ENCODE measurements at regions not wholly inside any gene's neighbourhood (a gene's known extent, or its start where the extent isn't known, plus 50 kb on each side); places are given as distances from the start of the nearest gene placed in this dataset.

DNA sequence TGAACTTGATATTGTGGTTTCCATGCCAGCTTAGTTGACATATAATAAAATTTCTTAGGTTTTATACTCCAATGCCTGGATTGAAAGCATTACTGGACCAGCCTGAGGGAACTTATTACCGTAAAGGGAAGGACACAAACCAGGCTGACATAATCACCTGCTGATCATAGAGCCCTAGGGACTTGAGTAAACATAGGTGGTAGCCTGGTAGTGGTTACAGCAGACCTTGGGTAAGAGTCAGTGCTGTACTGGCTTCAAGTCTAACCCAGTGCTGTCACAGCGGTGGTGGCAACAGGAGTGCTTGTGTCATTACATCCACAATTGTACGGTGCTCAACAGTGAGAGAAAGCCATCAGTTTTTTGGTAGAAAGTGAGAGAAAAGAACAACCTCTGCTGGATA lies 122.1 kb downstream of the KDM5D start:
- TF ChIP-seq, protein P1, sequence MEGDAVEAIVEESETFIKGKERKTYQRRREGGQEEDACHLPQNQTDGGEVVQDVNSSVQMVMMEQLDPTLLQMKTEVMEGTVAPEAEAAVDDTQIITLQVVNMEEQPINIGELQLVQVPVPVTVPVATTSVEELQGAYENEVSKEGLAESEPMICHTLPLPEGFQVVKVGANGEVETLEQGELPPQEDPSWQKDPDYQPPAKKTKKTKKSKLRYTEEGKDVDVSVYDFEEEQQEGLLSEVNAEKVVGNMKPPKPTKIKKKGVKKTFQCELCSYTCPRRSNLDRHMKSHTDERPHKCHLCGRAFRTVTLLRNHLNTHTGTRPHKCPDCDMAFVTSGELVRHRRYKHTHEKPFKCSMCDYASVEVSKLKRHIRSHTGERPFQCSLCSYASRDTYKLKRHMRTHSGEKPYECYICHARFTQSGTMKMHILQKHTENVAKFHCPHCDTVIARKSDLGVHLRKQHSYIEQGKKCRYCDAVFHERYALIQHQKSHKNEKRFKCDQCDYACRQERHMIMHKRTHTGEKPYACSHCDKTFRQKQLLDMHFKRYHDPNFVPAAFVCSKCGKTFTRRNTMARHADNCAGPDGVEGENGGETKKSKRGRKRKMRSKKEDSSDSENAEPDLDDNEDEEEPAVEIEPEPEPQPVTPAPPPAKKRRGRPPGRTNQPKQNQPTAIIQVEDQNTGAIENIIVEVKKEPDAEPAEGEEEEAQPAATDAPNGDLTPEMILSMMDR (IDR thresholded peaks at IDR 0.05): no peak
- no peak for TF ChIP-seq EZH2 (IDR thresholded peaks at IDR 0.05; ENCODE audit: borderline replicate concordance, insufficient read depth, low read depth, low read length, poor library complexity, severe bottlenecking)
